OCI-LY1 (cell line): ENCODE measurements at regions not wholly inside any gene's neighbourhood (a gene's known extent, or its start where the extent isn't known, plus 50 kb on each side); places are given as distances from the start of the nearest gene placed in this dataset.

ENCODE experiments used
- H2AFZ ChIP-seq: fragments of 200-600 bp; sonication (generic), shearing (Covaris generic); 2 replicates; pipeline ENCODE4 v1.6.0; 2014; ENCODE audit warnings: antibody characterized with exemption, mild to moderate bottlenecking, low read length
- H3F3A ChIP-seq: fragments of 200-600 bp; sonication (generic), shearing (Covaris generic); 2 replicates; pipeline ENCODE4 v1.6.0; 2014; ENCODE audit warnings: mild to moderate bottlenecking, antibody characterized with exemption, low read length, moderate library complexity; ENCODE audit not compliant: insufficient read depth
- H3K27ac ChIP-seq: fragments of 200-600 bp; sonication (generic); 2 replicates; pipeline ENCODE4 v1.5.1; 2014; ENCODE audit warnings: low read length, mixed run types, mild to moderate bottlenecking, low read depth; ENCODE audit not compliant: poor library complexity, severe bottlenecking
- H3K27me3 ChIP-seq: fragments of 200-600 bp; sonication (generic); 2 replicates; pipeline ENCODE4 v1.6.0; 2014; ENCODE audit warnings: antibody characterized with exemption, mild to moderate bottlenecking, low read length, moderate library complexity; ENCODE audit not compliant: insufficient read depth
- H3K36me3 ChIP-seq: fragments of 200-600 bp; sonication (generic); 2 replicates; pipeline ENCODE4 v1.6.1; 2014; ENCODE audit warnings: mild to moderate bottlenecking, antibody characterized with exemption, low read length, moderate library complexity, mixed read lengths; ENCODE audit not compliant: insufficient read depth
- H3K4me1 ChIP-seq: fragments of 200-600 bp; sonication (generic); 2 replicates; pipeline ENCODE4 v1.5.1; 2014; ENCODE audit warnings: mild to moderate bottlenecking, low read length, moderate library complexity; ENCODE audit not compliant: insufficient read depth, severe bottlenecking
- H3K4me2 ChIP-seq: fragments of 200-600 bp; sonication (generic), shearing (Covaris generic); 2 replicates; pipeline ENCODE4 v1.6.1; 2014; ENCODE audit warnings: low read length
- H3K4me3 ChIP-seq: fragments of 200-600 bp; sonication (generic); 2 replicates; pipeline ENCODE4 v1.5.1; 2014; ENCODE audit warnings: low read length, low read depth, mild to moderate bottlenecking, mixed read lengths; ENCODE audit not compliant: poor library complexity, severe bottlenecking
- H3K79me2 ChIP-seq: fragments of 200-600 bp; shearing (Covaris generic); 2 replicates; pipeline ENCODE4 v1.6.1; 2016; ENCODE audit warnings: mixed run types, low read length, mixed read lengths; ENCODE audit not compliant: insufficient read depth
- H3K9ac ChIP-seq: fragments of 200-600 bp; sonication (generic), shearing (Covaris generic); 2 replicates; pipeline ENCODE4 v1.6.1; 2014; ENCODE audit warnings: mild to moderate bottlenecking, low read length, mixed read lengths
- H3K9me2 ChIP-seq: fragments of 200-600 bp; sonication (generic), shearing (Covaris generic); 2 replicates; pipeline ENCODE4 v1.6.1; 2014; ENCODE audit warnings: low read depth, mild to moderate bottlenecking, low read length, mixed read lengths
- H3K9me3 ChIP-seq: fragments of 200-600 bp; shearing (Covaris generic); 2 replicates; pipeline ENCODE4 v1.6.1; 2014; ENCODE audit warnings: low read length, mixed read lengths
- H4K20me1 ChIP-seq: fragments of 200-600 bp; sonication (generic), shearing (Covaris generic); 2 replicates; pipeline ENCODE4 v1.6.0; 2016; ENCODE audit warnings: mild to moderate bottlenecking, low read length; ENCODE audit not compliant: insufficient read depth
- CTCF ChIP-seq: fragments of 200-600 bp; sonication (generic), shearing (Covaris generic); IDR thresholded peaks from 2 replicates; pipeline ENCODE4 v1.5.1; 2017; ENCODE audit warnings: mild to moderate bottlenecking, antibody characterized with exemption, low read length, moderate library complexity, mixed read lengths
- EZH2 ChIP-seq: fragments of 200-600 bp; sonication (generic), shearing (Covaris generic); IDR thresholded peaks from 2 replicates; pipeline ENCODE4 v1.8.0; 2017; ENCODE audit warnings: borderline replicate concordance, mixed run types, mild to moderate bottlenecking, antibody characterized with exemption, low read length, moderate library complexity, mixed read lengths

GRCh38 chr3:176208283-176208682, 989.0 kb downstream of the TBL1XR1 start:
- no peak overlapping the region for H2AFZ ChIP-seq
- no peaks in the 10 kb centered on the region for H3K36me3 ChIP-seq
- no peaks in the 10 kb centered on the region for H3K4me1 ChIP-seq
- no peak overlapping the region for H3K4me3 ChIP-seq
- H3K9me3 ChIP-seq = no peaks in the 10 kb centered on the region
- no peaks in the 10 kb centered on the region for H4K20me1 ChIP-seq
- no peaks in the 10 kb centered on the region for H3K9me2 ChIP-seq
- no peaks in the 10 kb centered on the region for H3K27me3 ChIP-seq
- H3F3A ChIP-seq = no peaks in the 10 kb centered on the region
- no peaks in the 10 kb centered on the region for H3K79me2 ChIP-seq
- no peak overlapping the region for H3K9ac ChIP-seq
- H3K4me2 ChIP-seq = no peak overlapping the region
- TF ChIP-seq EZH2 = no peak
- no peak for TF ChIP-seq CTCF
- H3K27ac ChIP-seq = no peak overlapping the region

- no peak overlapping the region for H3K4me3 ChIP-seq
- no peaks in the 10 kb centered on the region for H3K4me1 ChIP-seq
- H4K20me1 ChIP-seq = no peaks in the 10 kb centered on the region
- H3K36me3 ChIP-seq = no peaks in the 10 kb centered on the region
- no peaks in the 10 kb centered on the region for H3F3A ChIP-seq
- H3K9me3 ChIP-seq = no peaks in the 10 kb centered on the region
- no peak overlapping the region for H3K4me2 ChIP-seq
- no peak overlapping the region for H3K27ac ChIP-seq
- no peaks in the 10 kb centered on the region for H3K9me2 ChIP-seq
- no peaks in the 10 kb centered on the region for H3K27me3 ChIP-seq
- no peaks in the 10 kb centered on the region for H3K79me2 ChIP-seq
- no peak overlapping the region for H3K9ac ChIP-seq
- TF ChIP-seq EZH2 (no peak), CTCF (no peak)
- H2AFZ ChIP-seq = no peak overlapping the region
Observed at GRCh38 chr3:176206809-176207208, 990.5 kb downstream of the TBL1XR1 start.

- H3K4me2 ChIP-seq = no peak overlapping the region
- H3K4me1 ChIP-seq = no peaks in the 10 kb centered on the region
- H3F3A ChIP-seq = no peaks in the 10 kb centered on the region
- no peak overlapping the region for H3K9ac ChIP-seq
- 0 out of 2 replicates have a peak, but pooled peaks cover 7% of the 10 kb centered on the region for H3K9me2 ChIP-seq
- H3K4me3 ChIP-seq = no peak overlapping the region
- no peaks in the 10 kb centered on the region for H3K79me2 ChIP-seq
- no peak overlapping the region; the same call in 1 of the 2 replicates for H2AFZ ChIP-seq
- no peaks in the 10 kb centered on the region for H3K36me3 ChIP-seq
- no peaks in the 10 kb centered on the region for H3K27me3 ChIP-seq
- H3K27ac ChIP-seq = no peak overlapping the region
- no peaks in the 10 kb centered on the region for H3K9me3 ChIP-seq
- no peaks in the 10 kb centered on the region for H4K20me1 ChIP-seq
- TF ChIP-seq EZH2 (no peak), CTCF (no peak)
Observed at GRCh38 chr3:176202652-176203051, 994.6 kb downstream of the TBL1XR1 start.
